A673 (cell line): ENCODE measurements at regions not wholly inside any gene's neighbourhood (a gene's known extent, or its start where the extent isn't known, plus 50 kb on each side); places are given as distances from the start of the nearest gene placed in this dataset.

Experiments used
- CTCF ChIP-seq: fragments of 300-800, 200-600 bp; sonication (generic); conservative IDR thresholded peaks from 2 replicates; pipeline ENCODE4 v1.5.1; 2017; ENCODE audit warnings: low read depth, mild to moderate bottlenecking, antibody characterized with exemption, low read length, moderate library complexity, mixed read lengths
- EZH2 ChIP-seq: fragments of 200-600 bp; sonication (generic); IDR thresholded peaks from 2 replicates; pipeline ENCODE4 v1.6.1; 2017; ENCODE audit warnings: borderline replicate concordance, low read depth, mild to moderate bottlenecking, mixed read lengths, antibody characterized with exemption, low read length; ENCODE audit not compliant: poor library complexity, severe bottlenecking

GRCh38 chr5:88613051-88613450 lies 269.9 kb downstream of the MEF2C start:
- no peak for TF ChIP-seq CTCF
- no peak for TF ChIP-seq EZH2
